HEK293T (cell line): ENCODE measurements at regions not wholly inside any gene's neighbourhood (a gene's known extent, or its start where the extent isn't known, plus 50 kb on each side); places are given as distances from the start of the nearest gene placed in this dataset.

Experiments
- BHLHE40 ChIP-seq: fragments of 450-650 bp; IDR thresholded peaks from 2 replicates; pipeline ENCODE4 v1.6.1; 2016; ENCODE audit warnings: mild to moderate bottlenecking, moderate library complexity, borderline replicate concordance
- CTBP1 ChIP-seq: fragments of 450-650 bp; IDR thresholded peaks from 2 replicates; pipeline ENCODE4 v1.6.1; 2016; ENCODE audit warnings: borderline replicate concordance
- ELF4 ChIP-seq: fragments of 450-650 bp; IDR thresholded peaks from 2 replicates; pipeline ENCODE4 v1.6.1; 2017; ENCODE audit warnings: antibody characterized with exemption
- FOXA1 ChIP-seq: fragments of 450-650 bp; IDR thresholded peaks from 2 replicates; pipeline ENCODE4 v1.6.1; 2016; ENCODE audit warnings: mild to moderate bottlenecking
- FOXM1 ChIP-seq: fragments of 450-650 bp; IDR thresholded peaks from 2 replicates; pipeline ENCODE4 v1.6.1; 2017; ENCODE audit warnings: mild to moderate bottlenecking, borderline replicate concordance
- L3MBTL2 ChIP-seq: fragments of 450-650 bp; conservative IDR thresholded peaks from 2 replicates; pipeline ENCODE4 v1.6.1; 2016; ENCODE audit warnings: mild to moderate bottlenecking
- LEF1 ChIP-seq: fragments of 450-650 bp; IDR thresholded peaks from 2 replicates; pipeline ENCODE4 v1.6.1; 2017; ENCODE audit warnings: mild to moderate bottlenecking, borderline replicate concordance
- NFRKB ChIP-seq: fragments of 450-650 bp; IDR thresholded peaks from 2 replicates; pipeline ENCODE4 v1.6.1; 2016; ENCODE audit warnings: mild to moderate bottlenecking, moderate library complexity
- PKNOX1 ChIP-seq: fragments of 450-650 bp; IDR thresholded peaks from 2 replicates; pipeline ENCODE4 v1.6.1; 2016
- SP1 ChIP-seq: fragments of 450-650 bp; IDR thresholded peaks from 2 replicates; pipeline ENCODE4 v1.6.1; 2017
- SUZ12 ChIP-seq: fragments of 450-650 bp; IDR thresholded peaks from 2 replicates; pipeline ENCODE4 v1.6.1; 2016; ENCODE audit warnings: mild to moderate bottlenecking
- TARDBP ChIP-seq: fragments of 450-650 bp; IDR thresholded peaks from 2 replicates; pipeline ENCODE4 v1.6.1; 2016
- ZNF384 ChIP-seq: fragments of 450-650 bp; IDR thresholded peaks from 2 replicates; pipeline ENCODE4 v1.6.1; 2016

- TF ChIP-seq SP1: no peak
- no peak for TF ChIP-seq SUZ12
- no peak for TF ChIP-seq FOXM1
- no peak for TF ChIP-seq PKNOX1
- no peak for TF ChIP-seq CTBP1
- no peak for TF ChIP-seq LEF1
- no peak for TF ChIP-seq BHLHE40
- TF ChIP-seq FOXA1: no peak
- TF ChIP-seq TARDBP: no peak
- no peak for TF ChIP-seq L3MBTL2
- no peak for TF ChIP-seq NFRKB
- no peak for TF ChIP-seq ZNF384
- no peak for TF ChIP-seq ELF4
Observed at GRCh38 chr7:152588350-152588749, 87.6 kb downstream of the XRCC2 start.
